ENCODE measurements at regions not wholly inside any gene's neighbourhood (a gene's known extent, or its start where the extent isn't known, plus 50 kb on each side); places are given as distances from the start of the nearest gene placed in this dataset.

DNA sequence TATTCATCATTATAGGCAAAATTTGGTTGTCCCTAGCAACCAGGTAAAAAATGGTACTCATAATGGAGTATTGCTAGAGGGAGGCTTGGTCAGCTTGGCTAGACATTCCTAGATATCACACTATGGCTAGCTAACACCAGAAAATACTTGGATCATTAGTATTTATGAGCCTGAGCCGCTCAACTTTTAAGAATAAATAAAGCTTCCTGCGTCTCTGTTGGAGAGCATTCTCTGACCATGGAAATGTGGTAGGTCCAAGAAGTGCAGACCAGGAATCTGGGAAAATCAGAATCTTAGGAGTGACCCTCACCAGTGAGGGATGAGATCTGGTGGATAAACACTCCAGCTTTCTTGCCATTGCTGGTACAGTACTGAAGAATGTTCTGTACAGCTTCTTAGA lies 157.6 kb upstream of the AGR3 start (continued):
- TF ChIP-seq, protein P1, sequence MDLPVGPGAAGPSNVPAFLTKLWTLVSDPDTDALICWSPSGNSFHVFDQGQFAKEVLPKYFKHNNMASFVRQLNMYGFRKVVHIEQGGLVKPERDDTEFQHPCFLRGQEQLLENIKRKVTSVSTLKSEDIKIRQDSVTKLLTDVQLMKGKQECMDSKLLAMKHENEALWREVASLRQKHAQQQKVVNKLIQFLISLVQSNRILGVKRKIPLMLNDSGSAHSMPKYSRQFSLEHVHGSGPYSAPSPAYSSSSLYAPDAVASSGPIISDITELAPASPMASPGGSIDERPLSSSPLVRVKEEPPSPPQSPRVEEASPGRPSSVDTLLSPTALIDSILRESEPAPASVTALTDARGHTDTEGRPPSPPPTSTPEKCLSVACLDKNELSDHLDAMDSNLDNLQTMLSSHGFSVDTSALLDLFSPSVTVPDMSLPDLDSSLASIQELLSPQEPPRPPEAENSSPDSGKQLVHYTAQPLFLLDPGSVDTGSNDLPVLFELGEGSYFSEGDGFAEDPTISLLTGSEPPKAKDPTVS (IDR thresholded peaks at IDR 0.05; ENCODE audit: low read depth, low read length), result no peak

DNA sequence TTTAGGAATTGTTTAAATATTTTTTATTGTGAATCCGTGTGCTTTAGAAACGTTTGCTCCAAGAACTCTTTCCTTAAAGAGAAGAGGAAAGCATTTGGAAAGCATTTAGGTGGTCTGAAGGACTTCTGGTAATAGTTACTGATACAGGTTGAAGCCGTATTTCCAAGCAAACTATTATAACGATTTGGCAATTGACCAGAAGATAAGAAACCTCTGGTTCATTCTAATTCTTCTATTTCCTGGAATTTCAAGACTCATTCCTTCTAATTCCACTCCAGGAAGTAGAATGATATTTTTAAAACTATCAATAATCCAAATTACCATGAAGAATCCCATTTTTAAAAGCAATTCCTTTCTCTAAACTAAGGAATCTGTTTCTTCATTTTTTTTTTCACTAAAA lies 158.9 kb upstream of the AGR3 start:
- in situ Hi-C loops (cut with MboI) (no loop called here), intact Hi-C loops (cut with micrococcal nuclease; ENCODE audit: unreplicated experiment) (no loop called here)
- no peak overlapping the region for H3K4me2 ChIP-seq (ENCODE audit: control insufficient read depth, insufficient read depth)
- no TSS peak for BruUV-seq (replicated peaks)
- TF ChIP-seq, protein P2, sequence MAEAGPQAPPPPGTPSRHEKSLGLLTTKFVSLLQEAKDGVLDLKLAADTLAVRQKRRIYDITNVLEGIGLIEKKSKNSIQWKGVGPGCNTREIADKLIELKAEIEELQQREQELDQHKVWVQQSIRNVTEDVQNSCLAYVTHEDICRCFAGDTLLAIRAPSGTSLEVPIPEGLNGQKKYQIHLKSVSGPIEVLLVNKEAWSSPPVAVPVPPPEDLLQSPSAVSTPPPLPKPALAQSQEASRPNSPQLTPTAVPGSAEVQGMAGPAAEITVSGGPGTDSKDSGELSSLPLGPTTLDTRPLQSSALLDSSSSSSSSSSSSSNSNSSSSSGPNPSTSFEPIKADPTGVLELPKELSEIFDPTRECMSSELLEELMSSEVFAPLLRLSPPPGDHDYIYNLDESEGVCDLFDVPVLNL (IDR thresholded peaks at IDR 0.05; ENCODE audit: low read depth, low read length), result no peak
- TF ChIP-seq NBN (IDR thresholded peaks at IDR 0.05) (no peak), MXI1 (IDR thresholded peaks at IDR 0.05; ENCODE audit: low read depth, low read length) (no peak), ETV6 (conservative IDR thresholded peaks at IDR 0.05 in 1 of 2, IDR thresholded peaks at IDR 0.05 in 1 of 2; ENCODE audit: borderline replicate concordance in 1 of 2, low read depth in 1 of 2) (no peak), POLR2AphosphoS2 (IDR thresholded peaks at IDR 0.05; ENCODE audit: low read depth, low read length) (no peak), ZNF207 (IDR thresholded peaks at IDR 0.05; ENCODE audit: borderline replicate concordance) (no peak), FOXM1 (IDR thresholded peaks at IDR 0.05; ENCODE audit: low read depth, low read length) (no peak), SIN3A (IDR thresholded peaks at IDR 0.05; ENCODE audit: low read depth, low read length) (no peak), PRDM15 (CRISPR knock-in tag; IDR thresholded peaks at IDR 0.05) (no peak), BRCA1 (IDR thresholded peaks at IDR 0.05; ENCODE audit: low read depth, low read length) (no peak)
- H2AFZ ChIP-seq (ENCODE audit: control insufficient read depth, low read depth, low read length), result no peak overlapping the region
- H3K4me1 ChIP-seq (ENCODE audit: control insufficient read depth, insufficient read depth, low read length), result no peaks in the 10 kb centered on the region
- DNase-seq (ENCODE audit: low read depth, low spot score) (no peak), ATAC-seq (no peak), FAIRE-seq (no peak)
- no peaks in the 10 kb centered on the region for H3K9me3 ChIP-seq (replicated peaks; ENCODE audit: control insufficient read depth, insufficient read depth, low read length)
- H4K20me1 ChIP-seq (ENCODE audit: control insufficient read depth, insufficient read depth), result no peaks in the 10 kb centered on the region
- RAD21 ChIA-PET (ENCODE audit: unreplicated experiment), result no interaction called here
- H3K27me3 ChIP-seq (replicated peaks in 1 of 2; ENCODE audit: control insufficient read depth in 2 of 2, insufficient read depth in 2 of 2, low read length in 1 of 2), result no peaks in the 10 kb centered on the region
- no peak overlapping the region for H3K27ac ChIP-seq (ENCODE audit: control insufficient read depth, insufficient read depth)
- WGBS (ENCODE audit: insufficient coverage, insufficient replicate concordance, low lambda C conversion rate, missing lambda C conversion rate), result 33% methylated on average over 4 of the region's 4 CpGs
- no peaks in the 10 kb centered on the region for H3K79me2 ChIP-seq (ENCODE audit: control insufficient read depth, insufficient read depth, low read length)
- no peaks in the 10 kb centered on the region for H3K36me3 ChIP-seq (ENCODE audit: control insufficient read depth in 2 of 2, insufficient read depth in 2 of 2, low read length in 1 of 2)
- SMC1A ChIA-PET (ENCODE audit: uncharacterized antibody, unreplicated experiment), result no interaction called here
- CTCF ChIA-PET, result no interaction called here
- POLR2A ChIA-PET, result no interaction called here
- H3K9ac ChIP-seq (ENCODE audit: control insufficient read depth, insufficient read depth, low read length), result no peak overlapping the region
- H3K4me3 ChIP-seq, result no peak overlapping the region
